H1 (cell line): ENCODE measurements at regions not wholly inside any gene's neighbourhood (a gene's known extent, or its start where the extent isn't known, plus 50 kb on each side); places are given as distances from the start of the nearest gene placed in this dataset.
A peak's percentile ranks its signal among the peaks of the same experiment; 100 is the strongest.

Experiments used
- CTCF ChIA-PET: fragments of 300-600 bp; sonication (Branson Sonifier 250); formaldehyde crosslinking; loops from one replicate; lab custom pipeline; 2021; ENCODE audit not compliant: partially characterized antibody; lab: Charles Lee
- POLR2A ChIA-PET: fragments of 300-600 bp; sonication (Branson Sonifier 250); formaldehyde crosslinking; loops from one replicate; lab custom pipeline; 2021; ENCODE audit warnings: inconsistent platforms; ENCODE audit not compliant: partially characterized antibody; lab: Charles Lee
- DNase-seq, 2 experiments: peaks; one replicate each; pipeline versions ENCODE4 v3.0.0 to v3.0.0-alpha.2; 2010 to 2022; ENCODE audit warnings: low spot score in 2 of 2, low read depth in 1 of 2, mixed read lengths in 1 of 2
- FAIRE-seq: peaks from 2 replicates; lab custom pipeline; 2011; peaks lifted over from hg19 to GRCh38; lab: Jason Lieb, UNC
- H2AFZ ChIP-seq: 2 replicates; pipeline ENCODE4 v1.8.1; 2012; ENCODE audit warnings: low read length, inconsistent platforms
- H2AK5ac ChIP-seq: 2 replicates; pipeline ENCODE4 v1.6.1; 2013; ENCODE audit warnings: low read depth, low read length
- H2BK120ac ChIP-seq: replicated peaks from 2 replicates; pipeline ENCODE3; 2013; ENCODE audit warnings: low read depth, low read length, inconsistent platforms
- H2BK12ac ChIP-seq: 2 replicates; pipeline ENCODE4 v1.6.1; 2013; ENCODE audit warnings: low read depth, low read length
- H2BK15ac ChIP-seq: 2 replicates; pipeline ENCODE4 v1.6.1; 2013; ENCODE audit warnings: low read length
- H2BK20ac ChIP-seq: 2 replicates; pipeline ENCODE4 v1.6.1; 2013; ENCODE audit warnings: low read length
- H2BK5ac ChIP-seq: 2 replicates; pipeline ENCODE4 v1.6.1; 2013; ENCODE audit warnings: low read depth, low read length
- H3K14ac ChIP-seq: 2 replicates; pipeline ENCODE4 v1.6.1; 2013; ENCODE audit warnings: inconsistent platforms; ENCODE audit not compliant: insufficient read length
- H3K18ac ChIP-seq: 2 replicates; pipeline ENCODE4 v1.6.1; 2013; ENCODE audit warnings: low read length; ENCODE audit errors: extremely low read depth
- H3K23ac ChIP-seq: 2 replicates; pipeline ENCODE4 v1.6.1; 2013; ENCODE audit warnings: inconsistent platforms; ENCODE audit not compliant: insufficient read length
- H3K23me2 ChIP-seq: 2 replicates; pipeline ENCODE4 v1.6.1; 2013; ENCODE audit warnings: low read depth, low read length
- H3K27ac ChIP-seq: 2 replicates; pipeline ENCODE4 v1.6.1; 2011; ENCODE audit warnings: low read depth, low read length, inconsistent platforms
- H3K27me3 ChIP-seq, 4 experiments: replicated peaks in 1 of 4; 1 replicate in 1 of 4; 2 replicates in 3 of 4; pipeline versions ENCODE4 v1.6.1 to v1.8.1; 2011 to 2013; ENCODE audit warnings: low read length in 3 of 4, mild to moderate bottlenecking in 3 of 4, inconsistent platforms in 2 of 4, mixed read lengths in 2 of 4, moderate library complexity in 1 of 4; ENCODE audit not compliant: control insufficient read depth in 3 of 4, insufficient read depth in 3 of 4; ENCODE audit errors: extremely low read depth in 1 of 4
- H3K36me3 ChIP-seq, 4 experiments: 2 replicates each; pipeline versions ENCODE4 v1.6.1 to v1.8.1; 2011 to 2013; ENCODE audit warnings: mild to moderate bottlenecking in 4 of 4, low read length in 3 of 4, moderate library complexity in 2 of 4, control low read depth in 1 of 4, inconsistent platforms in 1 of 4; ENCODE audit not compliant: insufficient read depth in 4 of 4, control insufficient read depth in 2 of 4
- H3K4ac ChIP-seq: replicated peaks from 2 replicates; pipeline ENCODE3; 2013; ENCODE audit warnings: low read length, low read depth, mixed read lengths, inconsistent platforms; ENCODE audit not compliant: insufficient read length
- H3K4me1 ChIP-seq, 4 experiments: replicated peaks in 1 of 4; 1 replicate in 1 of 4; 2 replicates in 3 of 4; pipeline versions ENCODE4 v1.6.1 to v1.8.1; 2011 to 2013; ENCODE audit warnings: low read length in 3 of 4, inconsistent platforms in 2 of 4, mixed read lengths in 1 of 4; ENCODE audit not compliant: insufficient read depth in 4 of 4, control insufficient read depth in 3 of 4
- H3K4me2 ChIP-seq, 2 experiments: 2 replicates each; pipeline versions ENCODE4 v1.6.1 to v1.8.1; 2011 to 2013; ENCODE audit warnings: low read depth in 2 of 2, low read length in 2 of 2, control low read depth in 1 of 2, inconsistent platforms in 1 of 2, mild to moderate bottlenecking in 1 of 2; ENCODE audit not compliant: insufficient read depth in 1 of 2
- H3K4me3 ChIP-seq, 4 experiments: fragments of 200-600, 300-600 bp in 1 of 4; sonication (generic), shearing (Covaris generic), sonication (Bioruptor Twin) in 1 of 4; 2 replicates each; pipeline versions ENCODE4 v1.5.1 to v1.8.1; 2011 to 2016; ENCODE audit warnings: low read length in 4 of 4, low read depth in 3 of 4, control low read depth in 2 of 4, inconsistent platforms in 2 of 4, mild to moderate bottlenecking in 2 of 4, mixed read lengths in 1 of 4, moderate library complexity in 1 of 4; ENCODE audit not compliant: insufficient read depth in 2 of 4; ENCODE audit errors: extremely low read depth in 1 of 4
- H3K56ac ChIP-seq: replicated peaks from 2 replicates; pipeline ENCODE3; 2013; ENCODE audit warnings: low read depth, mild to moderate bottlenecking, mixed read lengths, low read length, inconsistent platforms; ENCODE audit not compliant: insufficient read length
- H3K79me1 ChIP-seq: 2 replicates; pipeline ENCODE4 v1.6.1; 2013; ENCODE audit warnings: low read depth, low read length, control low read depth
- H3K79me2 ChIP-seq, 2 experiments: 2 replicates each; pipeline versions ENCODE4 v1.6.1 to v1.8.1; 2012 to 2013; ENCODE audit warnings: low read length in 2 of 2, mild to moderate bottlenecking in 2 of 2, inconsistent platforms in 1 of 2; ENCODE audit not compliant: insufficient read depth in 2 of 2, control insufficient read depth in 1 of 2
- H3K9ac ChIP-seq, 4 experiments: replicated peaks in 1 of 4; 1 replicate in 1 of 4; 2 replicates in 3 of 4; pipeline versions ENCODE4 v1.6.1 to v1.8.1; 2011 to 2013; ENCODE audit warnings: low read depth in 3 of 4, low read length in 3 of 4, control low read depth in 2 of 4, mild to moderate bottlenecking in 2 of 4, moderate library complexity in 2 of 4, inconsistent platforms in 1 of 4; ENCODE audit errors: extremely low read depth in 1 of 4
- H3K9me3 ChIP-seq, 2 experiments: 2 replicates each; pipeline versions ENCODE4 v1.6.1 to v1.8.1; 2012 to 2013; ENCODE audit warnings: mild to moderate bottlenecking in 2 of 2, moderate library complexity in 2 of 2, control low read depth in 1 of 2, inconsistent platforms in 1 of 2, low read depth in 1 of 2, low read length in 1 of 2, mixed read lengths in 1 of 2; ENCODE audit not compliant: insufficient read depth in 2 of 2
- H4K20me1 ChIP-seq, 2 experiments: replicated peaks in 1 of 2; 2 replicates each; pipeline versions ENCODE3 to v1.8.1; 2011 to 2013; ENCODE audit warnings: inconsistent platforms in 2 of 2, low read length in 2 of 2, mild to moderate bottlenecking in 1 of 2; ENCODE audit not compliant: insufficient read depth in 2 of 2, control insufficient read depth in 1 of 2
- H4K5ac ChIP-seq: 2 replicates; pipeline ENCODE4 v1.6.1; 2013; ENCODE audit warnings: low read length, low read depth, mixed read lengths, inconsistent platforms; ENCODE audit not compliant: insufficient read length
- H4K8ac ChIP-seq: 2 replicates; pipeline ENCODE4 v1.8.0; 2013; ENCODE audit warnings: mild to moderate bottlenecking, moderate library complexity, low read length, inconsistent platforms; ENCODE audit not compliant: insufficient read depth; ENCODE audit errors: extremely low read depth
- H4K91ac ChIP-seq: replicated peaks from 2 replicates; pipeline ENCODE3; 2013; ENCODE audit warnings: low read length, mixed read lengths, inconsistent platforms; ENCODE audit not compliant: insufficient read length
- BCL11A ChIP-seq, 2 experiments: IDR thresholded peaks; one replicate each; pipeline ENCODE4 v1.6.1; 2011; ENCODE audit warnings: low read depth in 2 of 2, low read length in 2 of 2, mild to moderate bottlenecking in 2 of 2
- CEBPB ChIP-seq: IDR thresholded peaks from 2 replicates; pipeline ENCODE4 v1.6.1; 2012; ENCODE audit warnings: low read depth, low read length
- KDM1A ChIP-seq: fragments of 200-600, 300-600 bp; sonication (generic); IDR thresholded peaks from 2 replicates; pipeline ENCODE4 v1.7.1; 2016; ENCODE audit warnings: mild to moderate bottlenecking, low read length, borderline replicate concordance
- RNF2 ChIP-seq: fragments of 200-900, 300-1000 bp; sonication (generic); IDR thresholded peaks from 2 replicates; pipeline ENCODE4 v1.7.1; 2016; ENCODE audit warnings: borderline replicate concordance, low read depth, mild to moderate bottlenecking, antibody characterized with exemption, low read length; ENCODE audit not compliant: poor library complexity, severe bottlenecking; ENCODE audit errors: missing control alignments
- SIN3A ChIP-seq, 2 experiments: IDR thresholded peaks in 1 of 2; conservative IDR thresholded peaks in 1 of 2; 2 replicates each; pipeline ENCODE4 v1.6.1; 2011 to 2012; ENCODE audit warnings: low read length in 2 of 2, improper control_type of control experiment in 1 of 2, low read depth in 1 of 2, mild to moderate bottlenecking in 1 of 2
- SIRT6 ChIP-seq: IDR thresholded peaks from one replicate; pipeline ENCODE4 v1.7.1; 2012; ENCODE audit warnings: low read length, inconsistent platforms
- SP2 ChIP-seq: IDR thresholded peaks from 2 replicates; pipeline ENCODE4 v1.6.1; 2012; ENCODE audit warnings: mild to moderate bottlenecking, low read length, inconsistent platforms
- ZNF274 ChIP-seq: IDR thresholded peaks from 2 replicates; pipeline ENCODE4 v1.7.0; 2012; ENCODE audit warnings: low read length, borderline replicate concordance; ENCODE audit errors: extremely low read depth
- WGBS, 2 experiments: shearing (Covaris generic) in 1 of 2; methylation state at CpG; one replicate each; pipeline versions ENCODE4 v1.1.6 to v1.1.7; 2013 to 2015; ENCODE audit warnings: low lambda C conversion rate in 2 of 2, mixed read lengths in 2 of 2, inconsistent platforms in 1 of 2, low coverage in 1 of 2, missing lambda C conversion rate in 1 of 2; ENCODE audit not compliant: insufficient replicate concordance in 2 of 2, insufficient coverage in 1 of 2, insufficient read length in 1 of 2; ENCODE audit errors: extremely low coverage in 1 of 2, missing lambda C conversion rate in 1 of 2; 5-methylcytosine and 5-hydroxymethylcytosine counted together

- Histone ChIP-seq H3K18ac (no peak overlapping the region), H3K27me3 (no peaks in the 10 kb centered on the region), H2BK15ac (no peak overlapping the region), H3K14ac (no peak overlapping the region), H3K23me2 (no peaks in the 10 kb centered on the region), H2AFZ (peak overlapping the region; percentile 24; the same call in 1 of the 2 replicates), H2BK12ac (no peak overlapping the region), H3K56ac (no peak overlapping the region), H3K79me1 (no peaks in the 10 kb centered on the region), H4K8ac (no peak overlapping the region), H3K79me2 (no peaks in the 10 kb centered on the region), H3K36me3 (no peaks in the 10 kb centered on the region), H2BK20ac (no peak overlapping the region), H3K9me3 (no peaks in the 10 kb centered on the region), H4K5ac (no peak overlapping the region), H2BK5ac (no peak overlapping the region), H2BK120ac (no peak overlapping the region), H3K27ac (no peak overlapping the region), H3K4me3 (no peak overlapping the region), H4K91ac (no peak overlapping the region), H3K23ac (no peak overlapping the region), H3K4me1 (peaks cover 0 to 4% (median 1%) of the 10 kb centered on the region in 4 experiments; a peak in 2 of 7 replicates), H3K9ac (no peak overlapping the region), H3K4ac (no peak overlapping the region), H2AK5ac (no peak overlapping the region), H4K20me1 (no peaks in the 10 kb centered on the region), H3K4me2 (no peak overlapping the region)
- ChIA-PET POLR2A (no interaction called here), CTCF (no interaction called here)
- FAIRE-seq (no peak), DNase-seq (no peak)
- TF ChIP-seq BCL11A (IDR thresholded peaks at IDR 0.05; ENCODE audit: low read depth in 2 of 2, low read length in 2 of 2), result no peak
- no peak for TF ChIP-seq SIRT6
- TF ChIP-seq RNF2, result no peak
- TF ChIP-seq ZNF274, result no peak
- no peak for TF ChIP-seq SP2
- no peak for TF ChIP-seq CEBPB
- TF ChIP-seq SIN3A (conservative IDR thresholded peaks at IDR 0.05 in 1 of 2, IDR thresholded peaks at IDR 0.05 in 1 of 2; ENCODE audit: low read depth in 1 of 2, low read length in 2 of 2), result no peak
- TF ChIP-seq KDM1A, result no peak
- 88% methylated on average over 5 of the region's 5 CpGs; no CpG with 5 or more reads in 1 of the 2 experiments for WGBS, 2 experiments
Observed at GRCh38 chr12:116333402-116333801, 55.9 kb upstream of the MED13L start.
